Astrocyte of the spinal cord (primary cell): ENCODE measurements at regions not wholly inside any gene's neighbourhood (a gene's known extent, or its start where the extent isn't known, plus 50 kb on each side); places are given as distances from the start of the nearest gene placed in this dataset.

Source experiments
- DNase-seq: peaks from one replicate; pipeline ENCODE4 v3.0.0; 2011; ENCODE audit warnings: low read depth, low spot score
- H3K4me3 ChIP-seq: 2 replicates; pipeline ENCODE4 v1.5.1; 2011; ENCODE audit warnings: low read depth, mild to moderate bottlenecking, low read length, moderate library complexity
- CTCF ChIP-seq: IDR thresholded peaks from 2 replicates; pipeline ENCODE4 v1.5.1; 2012; ENCODE audit warnings: low read depth, mild to moderate bottlenecking, low read length, inconsistent platforms
- in situ Hi-C: cut with HindIII; loops from 2 replicates; pipeline ENCODE4 v1.10.0; 2017; ENCODE audit warnings: low sequenced_read_pairs

GRCh38 chr22:49482811-49483210, 344.9 kb downstream of the BRD1 start:
- no peak for TF ChIP-seq CTCF
- no peak for DNase-seq
- in situ Hi-C loops, result no loop called here
- H3K4me3 ChIP-seq, result no peak overlapping the region

GRCh38 chr22:49481659-49482399, 345.8 kb downstream of the BRD1 start:
- DNase-seq, result no peak
- in situ Hi-C loops, result no loop called here
- TF ChIP-seq CTCF, result no peak
- no peak overlapping the region for H3K4me3 ChIP-seq

GRCh38 chr22:49480896-49481658, 346.6 kb downstream of the BRD1 start:
- in situ Hi-C loops, result no loop called here
- no peak for DNase-seq
- no peak overlapping the region for H3K4me3 ChIP-seq
- TF ChIP-seq CTCF, result no peak

- H3K4me3 ChIP-seq, result no peak overlapping the region
- no peak for DNase-seq
- in situ Hi-C loops, result no loop called here
- TF ChIP-seq CTCF, result no peak
Observed at GRCh38 chr22:49480331-49480730, 347.3 kb downstream of the BRD1 start.

GRCh38 chr22:49479566-49479965, 348.1 kb downstream of the BRD1 start:
- no peak for DNase-seq
- in situ Hi-C loops, result no loop called here
- no peak overlapping the region for H3K4me3 ChIP-seq
- no peak for TF ChIP-seq CTCF

GRCh38 chr22:49476800-49477400, 350.8 kb downstream of the BRD1 start:
- no peak overlapping the region for H3K4me3 ChIP-seq
- in situ Hi-C loops, result no loop called here
- no peak for DNase-seq
- TF ChIP-seq CTCF, result no peak
